HG02763 (cell line): ENCODE measurements at regions not wholly inside any gene's neighbourhood (a gene's known extent, or its start where the extent isn't known, plus 50 kb on each side); places are given as distances from the start of the nearest gene placed in this dataset.
"Not testable (repeated sequence)": the region's sequence is repeated elsewhere in the genome, so short reads cannot be mapped to it uniquely, and the experiment has no call there.

Experiments used
- ATAC-seq: cut with Tn5 transposase; IDR thresholded peaks from one replicate; pipeline ENCODE4 v1.9.1; 2021; ENCODE audit warnings: mild to moderate bottlenecking, moderate library complexity; ENCODE audit not compliant: unreplicated experiment

DNA sequence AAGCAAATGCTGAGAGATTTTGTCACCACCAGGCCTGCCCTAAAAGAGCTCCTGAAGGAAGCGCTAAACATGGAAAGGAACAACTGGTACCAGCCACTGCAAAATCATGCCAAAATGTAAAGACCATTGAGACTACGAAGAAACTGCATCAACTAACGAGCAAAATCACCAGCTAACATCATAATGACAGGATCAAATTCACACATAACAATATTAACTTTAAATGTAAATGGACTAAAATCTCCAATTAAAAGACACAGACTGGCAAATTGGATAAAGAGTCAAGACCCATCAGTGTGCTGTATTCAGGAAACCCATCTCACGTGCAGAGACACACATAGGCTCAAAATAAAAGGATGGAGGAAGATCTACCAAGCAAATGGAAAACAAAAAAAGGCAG is 702.7 kb upstream of the INTU start:
- ATAC-seq = not testable (repeated sequence)

DNA sequence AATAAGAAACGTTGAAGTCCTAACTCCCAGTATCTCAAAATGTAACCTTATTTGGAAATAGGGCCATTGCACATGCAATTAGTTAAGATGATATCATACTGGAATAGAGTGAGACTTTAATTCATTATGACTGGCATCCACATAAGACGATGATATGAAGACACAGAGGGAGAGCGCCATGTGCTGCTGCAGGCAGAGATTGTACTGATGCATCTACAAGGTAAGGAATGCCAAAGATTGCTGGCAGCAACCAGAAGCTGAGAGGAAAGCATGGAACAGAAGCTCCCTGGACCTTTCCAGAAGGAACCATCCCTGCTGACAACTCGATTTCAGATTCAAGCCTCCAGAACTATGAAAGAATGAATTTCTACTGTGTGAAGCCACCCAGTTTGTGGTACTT is 697.0 kb upstream of the INTU start:
- ATAC-seq = no peak

DNA sequence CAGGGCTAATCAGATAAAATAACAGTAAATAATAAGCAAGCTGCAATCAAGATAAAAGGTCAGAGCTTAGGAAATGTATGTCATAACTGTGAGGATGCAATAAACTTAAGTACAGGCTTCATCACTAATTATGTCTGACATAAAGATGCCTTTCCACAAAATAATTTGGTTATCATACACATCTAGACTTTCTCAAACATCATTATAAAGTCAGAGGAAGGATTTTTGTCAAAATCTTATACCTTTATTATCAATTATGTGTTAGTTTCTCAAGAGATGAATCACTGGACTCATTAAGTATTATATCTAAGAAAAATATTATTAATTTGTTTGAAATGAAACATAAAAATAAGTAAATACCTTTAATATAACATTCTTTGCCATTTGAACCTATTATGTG is 695.4 kb upstream of the INTU start:
- ATAC-seq = no peak

DNA sequence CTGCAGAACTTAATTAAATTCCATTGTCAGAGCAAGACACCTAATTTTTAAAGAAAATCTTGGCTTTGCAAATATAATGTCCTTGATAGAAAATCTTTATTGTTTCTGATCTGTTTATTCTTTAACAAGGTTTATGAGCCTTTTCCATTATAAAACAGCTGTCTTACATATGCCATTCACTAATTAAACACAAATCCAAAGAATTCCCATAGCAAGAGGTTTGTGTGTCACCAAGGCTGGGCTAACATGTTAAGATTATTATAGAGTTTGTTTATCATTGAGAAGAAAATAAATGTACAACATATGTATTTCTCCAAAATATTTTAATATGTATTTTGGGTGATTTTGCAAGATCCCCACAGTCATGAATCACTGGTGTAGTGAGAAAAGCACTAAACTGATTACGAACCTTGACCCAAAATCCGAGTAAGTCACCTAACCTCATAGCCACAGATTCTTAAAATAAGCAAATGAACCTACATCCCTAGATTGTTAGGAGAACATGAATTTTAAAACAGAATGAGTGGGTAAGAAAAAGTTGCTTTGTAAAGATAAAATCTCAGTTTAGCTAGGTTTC is 694.8 kb upstream of the INTU start:
- ATAC-seq = no peak

- ATAC-seq = no peak
Observed at GRCh38 chr4:126939401-126939800, 693.4 kb upstream of the INTU start.

DNA sequence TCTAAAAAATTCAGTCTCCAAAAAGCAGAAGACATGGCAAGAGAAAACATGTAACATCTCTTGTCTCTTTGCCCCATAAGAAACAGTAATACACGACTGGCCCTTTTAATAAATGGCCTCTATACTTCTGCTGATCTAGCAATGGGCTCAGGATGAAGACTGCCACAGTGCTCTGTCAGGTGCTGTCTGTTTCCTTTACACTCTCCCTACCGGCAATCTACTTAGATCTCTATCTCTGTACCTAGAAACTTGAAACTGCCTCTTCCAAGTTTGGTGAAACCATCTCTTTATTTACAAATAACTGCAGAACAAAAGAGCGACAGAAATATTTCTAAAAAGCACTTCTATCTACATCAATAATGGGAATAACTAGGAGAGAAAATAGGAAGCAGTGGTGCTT is 685.2 kb upstream of the INTU start:
- ATAC-seq = no peak

DNA sequence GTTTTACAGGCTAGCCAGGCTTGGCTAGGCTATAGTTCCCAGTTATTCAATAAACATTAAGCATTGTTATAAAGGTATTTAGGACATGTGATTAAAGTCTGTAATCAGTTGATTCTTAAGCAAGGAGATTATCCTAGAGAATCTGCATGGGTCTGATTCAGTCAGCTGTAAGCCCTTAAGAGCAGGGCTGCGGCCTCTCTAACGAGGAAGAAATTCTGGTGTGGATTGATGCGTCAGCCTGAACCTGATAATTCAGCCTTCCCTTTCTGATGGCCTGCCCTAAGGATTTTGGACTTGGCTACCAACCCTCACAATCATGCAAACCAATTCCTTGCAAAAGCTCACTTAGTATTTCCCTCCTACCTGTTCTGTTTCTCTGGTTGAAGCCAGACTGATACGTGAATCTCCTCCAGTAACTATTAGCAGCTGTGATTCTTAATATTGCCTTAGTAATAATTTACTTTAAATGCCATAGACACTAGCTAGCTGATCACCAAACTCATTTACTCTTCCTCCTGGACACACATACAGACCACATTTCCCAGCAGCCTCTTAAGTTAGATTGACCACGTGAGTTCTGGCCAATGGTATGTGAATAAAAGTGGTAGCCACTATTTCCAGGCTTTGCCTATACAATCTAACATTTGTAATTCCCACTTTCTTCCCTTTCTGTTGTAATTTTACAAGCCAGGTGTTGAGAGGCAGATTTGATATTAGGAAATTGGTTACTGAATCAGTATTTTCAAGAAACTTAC is 678.0 kb upstream of the INTU start:
- ATAC-seq = no peak

- no peak for ATAC-seq
Observed at GRCh38 chr4:126955292-126956183, 677.2 kb upstream of the INTU start.

GRCh38 chr4:126956184-126956897 is 676.4 kb upstream of the INTU start:
- no peak for ATAC-seq

- no peak for ATAC-seq
Observed at GRCh38 chr4:126957556-126957955, 675.2 kb upstream of the INTU start.

- ATAC-seq = no peak
Observed at GRCh38 chr4:126957987-126958386, 674.8 kb upstream of the INTU start.

DNA sequence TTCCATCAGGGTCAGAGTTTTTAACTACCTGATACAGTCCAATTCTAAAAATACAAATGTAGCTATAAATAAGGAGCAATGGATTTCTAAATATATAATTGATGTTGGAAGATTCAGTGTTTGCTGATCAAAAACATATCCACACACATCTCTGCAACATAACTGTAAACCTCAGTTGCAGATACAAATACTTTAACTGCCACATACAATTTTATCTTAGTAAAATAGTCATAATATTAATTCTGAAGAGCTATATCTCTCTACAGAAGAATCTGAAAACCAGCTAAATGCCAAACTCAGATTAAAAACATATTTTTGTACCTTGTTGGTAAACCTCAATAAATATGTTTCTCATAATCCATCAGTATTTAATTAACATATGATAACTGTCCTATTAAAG is 674.3 kb upstream of the INTU start:
- ATAC-seq = no peak

DNA sequence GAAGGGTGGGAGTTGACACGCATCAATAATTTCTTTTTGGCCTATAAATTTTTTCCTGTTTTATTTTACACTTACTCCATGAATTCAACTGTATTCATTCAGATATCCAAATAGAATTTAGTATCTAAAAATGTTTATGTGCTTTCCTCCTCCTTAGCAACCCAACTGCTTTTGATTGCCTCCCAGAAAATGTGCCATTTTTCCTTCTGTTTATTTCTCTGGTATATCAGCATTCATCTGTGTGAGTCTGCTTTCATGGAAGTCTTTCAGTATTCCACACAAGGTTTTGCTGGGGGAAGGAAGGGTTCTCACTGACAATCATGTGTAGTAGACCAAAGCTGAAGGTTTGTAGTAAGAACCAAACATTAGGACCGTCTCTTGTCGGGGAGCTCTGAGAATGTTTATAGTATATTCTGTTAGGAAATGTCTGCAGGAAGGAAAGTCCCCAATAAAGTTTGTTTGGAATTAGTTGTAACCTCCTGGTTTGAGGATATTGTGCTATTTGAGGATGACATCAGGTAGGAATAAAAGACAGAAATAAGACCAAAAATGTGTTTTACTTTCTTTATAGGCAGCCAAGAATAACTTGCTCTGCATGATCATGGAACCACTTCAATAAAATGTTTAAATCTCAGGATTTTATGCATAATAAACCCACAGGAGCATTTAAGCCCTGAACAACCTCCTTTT is 673.6 kb upstream of the INTU start:
- ATAC-seq = no peak

- ATAC-seq = no peak
Observed at GRCh38 chr4:126960760-126961159, 672.0 kb upstream of the INTU start.

- ATAC-seq = no peak
Observed at GRCh38 chr4:126961661-126962060, 671.1 kb upstream of the INTU start.

DNA sequence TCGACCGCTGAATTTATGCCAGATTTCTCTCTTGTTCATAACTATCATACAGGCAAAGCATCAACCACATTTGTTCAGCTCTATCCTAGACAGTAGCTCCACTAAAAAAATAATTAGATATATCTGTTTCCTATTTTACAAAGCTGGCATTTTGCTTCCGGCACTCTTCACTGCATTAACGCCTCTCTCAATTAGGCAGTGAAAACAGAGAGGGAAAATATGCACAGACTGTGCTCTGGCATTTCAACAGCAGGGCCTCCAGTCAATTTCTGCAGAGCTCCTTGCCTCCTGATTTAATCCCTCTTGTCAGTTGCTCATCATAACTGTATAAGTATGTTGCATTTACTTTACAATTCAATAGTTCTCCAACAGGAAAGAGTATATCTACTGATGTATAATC is 666.9 kb upstream of the INTU start:
- no peak for ATAC-seq

DNA sequence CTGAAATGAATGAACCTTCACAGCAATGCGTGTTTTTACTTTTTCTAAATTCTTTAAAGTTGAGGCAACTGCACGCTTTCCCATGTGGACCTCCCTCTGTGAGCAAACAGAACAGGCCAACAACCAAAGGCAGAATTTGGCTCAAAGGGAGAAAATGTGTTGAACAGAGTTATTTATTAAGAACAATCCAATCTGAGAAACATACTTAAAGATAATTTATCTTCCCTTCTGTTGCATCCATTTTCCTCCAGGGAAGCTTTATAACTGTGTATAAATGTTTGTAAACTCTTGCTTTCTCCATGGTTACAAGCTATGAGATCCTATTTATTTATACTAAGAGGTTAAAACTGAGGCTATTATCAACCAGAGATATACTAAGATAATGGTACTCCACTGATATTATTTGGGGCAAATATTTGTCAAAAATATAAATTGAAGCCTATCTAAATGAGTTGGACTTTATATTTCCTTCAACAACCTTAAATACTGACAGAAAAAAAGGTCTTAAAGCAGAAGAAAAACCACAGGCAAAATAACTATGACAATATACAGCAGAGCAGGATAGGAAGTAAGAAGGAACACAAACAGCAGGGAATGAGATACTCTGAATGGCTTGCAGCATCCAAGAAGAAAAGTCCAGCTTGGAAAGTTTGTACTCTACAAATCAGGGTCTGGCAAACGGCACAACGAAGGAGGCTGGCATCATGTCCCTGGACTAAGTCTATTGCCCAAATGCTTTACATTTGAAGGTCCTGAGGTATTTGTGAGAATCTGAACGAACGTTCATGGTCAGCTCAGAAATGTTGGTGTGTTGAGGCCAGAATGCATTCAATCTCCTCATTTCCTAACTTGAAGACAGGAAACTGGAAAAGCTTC is 663.2 kb upstream of the INTU start:
- ATAC-seq = no peak

DNA sequence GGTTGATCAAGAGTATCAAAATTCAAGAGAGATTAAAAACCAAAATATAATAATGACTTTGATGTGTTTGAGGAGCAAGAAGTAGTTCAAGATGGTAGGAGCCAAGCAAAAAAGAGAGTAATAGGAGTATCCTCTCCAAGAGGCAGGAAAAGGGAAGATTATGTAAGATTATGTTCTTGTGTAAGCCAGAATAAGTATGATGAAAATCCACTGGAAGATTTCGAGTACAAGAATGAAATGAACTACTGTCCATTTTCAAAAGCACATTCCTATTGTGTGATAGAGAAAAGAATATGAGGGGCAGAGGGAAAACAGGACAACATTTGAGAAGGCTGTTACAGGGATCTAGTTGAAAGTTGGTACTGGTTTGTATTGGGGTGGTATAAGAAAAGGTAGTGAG is 659.6 kb upstream of the INTU start:
- ATAC-seq = no peak

- ATAC-seq = no peak
Observed at GRCh38 chr4:126976850-126977632, 655.7 kb upstream of the INTU start.
